Bronchial epithelial cell (primary cell): ENCODE measurements at regions not wholly inside any gene's neighbourhood (a gene's known extent, or its start where the extent isn't known, plus 50 kb on each side); places are given as distances from the start of the nearest gene placed in this dataset.
A peak's percentile ranks its signal among the peaks of the same experiment; 100 is the strongest.

Source experiments
- DNase-seq: peaks from one replicate; pipeline ENCODE4 v3.0.0-alpha.2; 2010; ENCODE audit warnings: low read depth
- FAIRE-seq: peaks from 2 replicates; lab custom pipeline; 2011; peaks lifted over from hg19 to GRCh38; lab: Jason Lieb, UNC
- H3K27me3 ChIP-seq: 2 replicates; pipeline ENCODE4 v1.5.1; 2011; ENCODE audit warnings: low read length; ENCODE audit not compliant: control insufficient read depth, insufficient read depth
- H3K36me3 ChIP-seq: 2 replicates; pipeline ENCODE4 v1.5.1; 2011; ENCODE audit warnings: low read length; ENCODE audit not compliant: control insufficient read depth, insufficient read depth
- H3K4me3 ChIP-seq: 2 replicates; pipeline ENCODE4 v1.5.1; 2011; ENCODE audit warnings: mild to moderate bottlenecking, low read depth, low read length, control low read depth
- CTCF ChIP-seq: IDR thresholded peaks from 2 replicates; pipeline ENCODE4 v1.5.1; 2011; ENCODE audit warnings: mild to moderate bottlenecking, moderate library complexity, low read length, control low read depth, inconsistent platforms; ENCODE audit not compliant: insufficient read depth, severe bottlenecking

GRCh38 chr10:124156524-124157260, 63.3 kb upstream of the CHST15 start:
- FAIRE-seq, result no peak

GRCh38 chr10:124155781-124156435, 62.5 kb upstream of the CHST15 start:
- TF ChIP-seq CTCF, result no peak
- H3K27me3 ChIP-seq, result peaks cover 12% of the 10 kb centered on the region
- FAIRE-seq (no peak), DNase-seq (no peak)
- H3K36me3 ChIP-seq, result no peaks in the 10 kb centered on the region
- no peak overlapping the region for H3K4me3 ChIP-seq

More at GRCh38 chr10:124156524-124157260, 63.3 kb upstream of the CHST15 start:
- H3K27me3 ChIP-seq, result peaks cover 12% of the 10 kb centered on the region
- H3K36me3 ChIP-seq, result no peaks in the 10 kb centered on the region
- DNase-seq, result no peak
- H3K4me3 ChIP-seq, result no peak overlapping the region
- TF ChIP-seq CTCF, result no peak

DNA sequence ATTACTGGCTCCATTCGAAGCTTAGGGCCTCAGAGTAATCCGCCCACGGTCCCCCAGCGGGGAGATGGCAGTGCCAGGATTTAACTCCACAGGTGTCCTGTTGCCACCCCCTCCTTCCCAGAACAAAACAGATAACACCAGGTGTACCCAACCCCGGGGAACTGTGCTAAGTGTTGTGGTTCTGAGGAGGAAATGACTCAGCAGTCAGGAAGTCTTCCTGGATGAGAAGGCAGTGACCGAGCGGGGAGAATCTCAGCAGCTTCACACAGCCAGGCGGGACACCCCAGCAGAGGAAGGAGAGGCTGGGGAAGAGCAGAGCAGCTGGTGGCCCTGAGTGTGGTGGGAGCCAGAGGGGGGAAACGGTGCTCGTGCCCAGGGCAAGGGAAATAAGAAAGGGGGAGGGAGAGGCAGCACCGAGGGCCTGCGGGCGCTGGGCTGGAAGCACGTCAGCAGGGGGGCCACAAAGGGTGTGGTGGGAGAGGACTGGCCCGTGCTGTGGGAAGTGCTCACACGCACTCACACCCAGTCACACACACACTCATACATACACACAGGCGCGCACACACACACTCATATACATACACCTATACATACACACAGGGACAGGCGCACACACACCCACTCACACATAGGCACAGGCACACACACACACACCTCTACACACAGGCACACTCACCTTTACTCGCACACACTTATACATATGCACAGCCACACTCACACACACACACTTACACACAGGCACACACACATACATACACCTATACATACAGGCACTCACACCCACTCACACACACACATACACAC, 59.8 kb upstream of the CHST15 start:
- FAIRE-seq (no peak), DNase-seq (peak; percentile 96)
- H3K4me3 ChIP-seq, result no peak overlapping the region
- H3K27me3 ChIP-seq, result peaks cover 1% of the 10 kb centered on the region
- H3K36me3 ChIP-seq, result no peaks in the 10 kb centered on the region
- no peak for TF ChIP-seq CTCF

DNA sequence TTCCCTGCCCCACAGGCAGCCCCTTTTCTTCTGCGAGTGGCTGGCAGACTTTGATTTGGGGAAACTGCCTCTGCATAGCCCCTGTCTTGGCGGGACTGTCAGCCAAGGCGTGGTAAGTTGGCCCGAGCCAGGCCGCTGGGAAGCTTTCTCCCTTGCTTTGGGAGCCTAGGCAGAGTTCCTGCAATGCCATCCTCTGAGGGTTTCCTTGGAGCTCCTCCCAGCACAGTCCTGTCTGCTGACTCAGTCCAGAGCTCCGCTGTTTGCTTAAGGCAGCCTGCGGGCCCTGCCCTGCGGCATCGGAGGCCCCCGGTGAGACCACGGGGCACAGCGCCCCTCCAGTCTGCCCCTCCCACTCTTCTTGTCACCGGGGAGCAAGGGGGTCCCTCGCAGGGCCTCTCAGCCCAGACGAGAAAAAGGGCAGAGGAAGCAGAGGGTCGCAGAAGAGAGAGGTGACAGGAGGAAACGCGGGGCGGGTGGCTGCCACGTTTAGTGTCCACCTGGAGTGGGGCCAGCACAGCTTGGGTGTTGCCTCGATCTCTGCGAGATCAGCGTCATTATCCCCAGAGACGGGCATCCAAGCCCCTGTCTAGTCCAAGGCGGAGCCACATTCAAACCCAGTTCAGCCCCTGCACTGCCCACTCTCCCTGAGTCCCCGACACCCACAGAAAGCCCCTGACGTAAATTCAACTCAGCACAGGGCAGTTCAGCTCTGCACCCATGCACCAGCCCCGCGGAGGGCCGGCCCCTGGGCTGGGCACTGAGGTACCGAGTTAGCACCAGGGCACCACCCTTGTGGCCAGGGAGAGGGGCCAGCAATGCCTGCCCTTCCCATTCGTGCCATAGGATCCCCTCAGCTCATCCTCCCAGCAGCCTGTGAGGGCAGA, 59.0 kb upstream of the CHST15 start:
- no peak for FAIRE-seq
- Histone ChIP-seq H3K4me3 (peak overlapping the region; percentile 9), H3K27me3 (no peaks in the 10 kb centered on the region), H3K36me3 (no peaks in the 10 kb centered on the region)
- peak; percentile 80 for DNase-seq
- TF ChIP-seq CTCF, result no peak

GRCh38 chr10:124151466-124152095, 58.2 kb upstream of the CHST15 start:
- H3K36me3 ChIP-seq, result no peaks in the 10 kb centered on the region
- TF ChIP-seq CTCF, result no peak
- FAIRE-seq, result no peak
- DNase-seq, result no peak
- no peaks in the 10 kb centered on the region for H3K27me3 ChIP-seq
- H3K4me3 ChIP-seq, result no peak overlapping the region
